Stimulated activated CD4-positive, alpha-beta T cell treated with anti-CD3 and anti-CD28 coated beads, TNF-alpha, amount 100 ng/mL, for 4 hours (primary cell): ENCODE measurements at regions not wholly inside any gene's neighbourhood (a gene's known extent, or its start where the extent isn't known, plus 50 kb on each side); places are given as distances from the start of the nearest gene placed in this dataset.
"Not testable (repeated sequence)": the region's sequence is repeated elsewhere in the genome, so short reads cannot be mapped to it uniquely, and the experiment has no call there.

Experiments
- DNase-seq, 3 experiments: peaks; one replicate each; pipeline ENCODE4 v3.0.0-alpha.2; 2020; ENCODE audit warnings: low read depth in 3 of 3

- no peak for DNase-seq
Measured at GRCh38 chr15:54841701-54842305, 354.9 kb downstream of the RSL24D1 start.

- no peak for DNase-seq
Measured at GRCh38 chr15:54840621-54841398, 355.9 kb downstream of the RSL24D1 start.

GRCh38 chr15:54839379-54839778 lies 357.4 kb downstream of the RSL24D1 start:
- DNase-seq = no peak

GRCh38 chr15:54836052-54836795 lies 360.5 kb downstream of the RSL24D1 start:
- DNase-seq = no peak

GRCh38 chr15:54829821-54830220 lies 366.9 kb downstream of the RSL24D1 start:
- DNase-seq = no peak

GRCh38 chr15:54820811-54821210 lies 375.9 kb downstream of the RSL24D1 start:
- no peak for DNase-seq

- DNase-seq = no peak
Measured at GRCh38 chr15:54820098-54820497, 376.6 kb downstream of the RSL24D1 start.

GRCh38 chr15:54816401-54816800 lies 380.3 kb downstream of the RSL24D1 start:
- DNase-seq = no peak

- DNase-seq = no peak
Measured at GRCh38 chr15:54815556-54815955, 381.2 kb downstream of the RSL24D1 start.

- DNase-seq = no peak
Measured at GRCh38 chr15:54812383-54812782, 384.4 kb downstream of the RSL24D1 start.

- no peak for DNase-seq
Measured at GRCh38 chr15:54810496-54810895, 386.2 kb downstream of the RSL24D1 start.

- DNase-seq = no peak
Measured at GRCh38 chr15:54810031-54810430, 386.7 kb downstream of the RSL24D1 start.

GRCh38 chr15:54808321-54808720 lies 388.4 kb downstream of the RSL24D1 start:
- DNase-seq = no peak

GRCh38 chr15:54803987-54804386 lies 392.8 kb downstream of the RSL24D1 start:
- DNase-seq = no peak

- no peak for DNase-seq
Measured at GRCh38 chr15:54803134-54803808, 393.5 kb downstream of the RSL24D1 start.

- DNase-seq = no peak
Measured at GRCh38 chr15:54792526-54792925, 404.2 kb downstream of the RSL24D1 start.

- DNase-seq = no peak
Measured at GRCh38 chr15:54790693-54791092, 406.0 kb downstream of the RSL24D1 start.

- no peak for DNase-seq
Measured at GRCh38 chr15:54789376-54789775, 407.4 kb downstream of the RSL24D1 start.

GRCh38 chr15:54781220-54781619 lies 415.5 kb downstream of the RSL24D1 start:
- not testable (repeated sequence) for DNase-seq

GRCh38 chr15:54779271-54779670 lies 417.5 kb downstream of the RSL24D1 start:
- DNase-seq = no peak

- DNase-seq = no peak
Measured at GRCh38 chr15:54776410-54776809, 420.3 kb downstream of the RSL24D1 start.

- no peak for DNase-seq
Measured at GRCh38 chr15:54772663-54773062, 424.1 kb downstream of the RSL24D1 start.
